Skeletal muscle tissue (tissue), 3 donors: ENCODE measurements at regions not wholly inside any gene's neighbourhood (a gene's known extent, or its start where the extent isn't known, plus 50 kb on each side); places are given as distances from the start of the nearest gene placed in this dataset.

Source experiments
- H3K27ac ChIP-seq: one replicate; pipeline ENCODE4 v1.7.0; 2013; ENCODE audit warnings: mild to moderate bottlenecking, low read depth, low read length, inconsistent platforms
- H3K27me3 ChIP-seq, 3 donors: one replicate each; pipeline ENCODE4 v1.7.0; 2013; ENCODE audit warnings: low read length in 3 of 3; ENCODE audit not compliant: control insufficient read depth in 3 of 3, insufficient read depth in 3 of 3
- H3K36me3 ChIP-seq, 3 donors: one replicate each; pipeline ENCODE4 v1.7.0; 2013; ENCODE audit warnings: low read length in 3 of 3; ENCODE audit not compliant: control insufficient read depth in 3 of 3, insufficient read depth in 3 of 3
- H3K4me1 ChIP-seq, 3 donors: one replicate each; pipeline ENCODE4 v1.7.0; 2013; ENCODE audit warnings: low read length in 3 of 3, mild to moderate bottlenecking in 3 of 3; ENCODE audit not compliant: control insufficient read depth in 3 of 3, insufficient read depth in 3 of 3
- H3K4me3 ChIP-seq, 3 donors: one replicate each; pipeline ENCODE4 v1.7.0; 2013; ENCODE audit warnings: low read length in 3 of 3
- H3K9ac ChIP-seq, 3 donors: one replicate each; pipeline ENCODE4 v1.7.0; 2013; ENCODE audit warnings: low read length in 3 of 3, mild to moderate bottlenecking in 3 of 3, moderate library complexity in 2 of 3, low read depth in 1 of 3
- H3K9me3 ChIP-seq, 3 donors: one replicate each; pipeline ENCODE4 v1.7.0; 2013; ENCODE audit warnings: low read length in 3 of 3; ENCODE audit not compliant: control insufficient read depth in 3 of 3
- donor health status: Osteomylitis.

DNA sequence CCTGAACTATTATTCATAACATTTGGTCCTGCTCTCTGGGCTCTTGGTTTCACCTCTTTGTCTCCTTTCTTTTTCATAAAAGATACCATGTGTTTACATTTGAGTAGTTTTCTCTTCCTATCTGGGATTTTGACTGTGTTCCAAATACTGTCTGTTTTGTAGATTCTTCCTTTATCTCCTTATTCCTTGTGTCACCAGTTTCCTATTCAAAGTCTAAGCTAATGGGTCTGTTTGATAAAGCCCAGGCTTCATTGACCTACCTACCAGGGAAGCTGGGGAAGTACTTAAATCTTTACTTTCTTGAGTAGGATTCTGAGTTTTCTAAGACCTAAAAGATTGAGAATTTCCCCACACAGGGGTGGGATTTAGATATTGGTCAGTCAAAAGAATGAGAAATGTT is 409.5 kb downstream of the RAPGEF2 start:
- Histone ChIP-seq H3K4me3 (no peak overlapping the region), H3K27ac (no peak overlapping the region), H3K36me3 (no peaks in the 10 kb centered on the region), H3K4me1 (no peaks in the 10 kb centered on the region), H3K9ac (no peak overlapping the region), H3K27me3 (peaks cover 0 to 2% (median 0%) of the 10 kb centered on the region in 3 donors), H3K9me3 (no peaks in the 10 kb centered on the region)

DNA sequence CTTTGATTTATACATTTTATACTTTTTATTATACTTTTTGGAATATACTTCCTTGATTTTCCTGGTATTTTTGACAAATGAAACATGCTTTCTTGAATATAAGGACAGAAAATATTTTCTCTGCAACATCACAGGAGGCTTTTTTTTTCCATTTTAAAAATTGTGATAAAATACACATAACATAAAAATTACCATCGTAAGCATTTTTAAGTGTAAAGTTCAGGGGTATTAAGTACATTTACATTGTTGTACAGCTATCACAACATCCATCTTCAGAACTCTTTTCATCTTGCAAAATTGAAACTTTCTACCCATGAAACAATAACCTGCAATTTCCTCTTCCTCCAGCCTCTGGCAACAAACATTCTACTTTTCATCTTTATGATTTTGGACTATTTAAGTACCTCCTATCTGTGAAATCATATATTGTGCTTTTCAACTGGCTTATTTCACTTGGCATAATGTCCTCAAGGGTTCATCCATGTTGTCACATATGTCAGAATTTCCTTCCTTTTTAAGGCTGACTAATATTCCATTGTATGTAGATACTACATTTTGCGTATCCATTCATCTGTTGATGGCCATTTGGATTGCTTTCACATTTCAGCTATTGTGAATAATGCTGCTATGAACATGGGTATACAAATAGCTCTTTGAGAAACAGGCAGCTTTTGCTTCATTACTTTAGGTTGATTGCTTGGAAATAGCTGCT is 412.6 kb downstream of the RAPGEF2 start:
- H3K4me1 ChIP-seq, result no peaks in the 10 kb centered on the region
- H3K36me3 ChIP-seq, result no peaks in the 10 kb centered on the region
- no peak overlapping the region for H3K9ac ChIP-seq
- H3K27ac ChIP-seq, result no peak overlapping the region
- H3K9me3 ChIP-seq, result no peaks in the 10 kb centered on the region
- no peak overlapping the region for H3K4me3 ChIP-seq
- peaks cover 0 to 2% (median 0%) of the 10 kb centered on the region in 3 donors for H3K27me3 ChIP-seq

DNA sequence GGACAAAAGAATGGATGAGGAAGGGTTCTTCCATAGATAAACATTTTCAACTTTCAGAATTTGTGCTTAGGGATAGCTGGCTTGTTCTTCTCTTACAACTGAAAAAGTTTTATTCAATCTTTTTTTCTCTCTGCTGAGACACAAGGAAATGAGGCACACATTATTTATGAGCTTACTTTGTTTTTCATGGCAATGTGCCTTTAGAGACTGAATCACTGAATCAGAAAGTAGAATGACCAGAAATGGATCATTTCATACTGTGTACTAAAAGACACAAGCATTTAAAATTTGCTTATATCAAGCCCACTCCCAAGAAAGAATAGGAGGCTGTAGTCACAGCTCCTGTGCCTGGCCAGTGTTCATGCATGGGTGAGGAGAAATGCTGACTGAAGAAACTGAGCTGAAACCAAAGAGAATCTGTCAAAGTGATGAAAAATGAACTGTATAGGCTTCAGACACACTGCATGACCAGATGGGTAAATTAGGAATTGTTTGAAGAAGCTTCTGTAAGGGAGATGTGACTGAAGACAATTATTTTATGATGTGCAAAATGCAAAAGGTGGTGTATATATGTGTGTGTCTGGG is 413.8 kb downstream of the RAPGEF2 start:
- Histone ChIP-seq H3K27ac (no peak overlapping the region), H3K9me3 (no peaks in the 10 kb centered on the region)

DNA sequence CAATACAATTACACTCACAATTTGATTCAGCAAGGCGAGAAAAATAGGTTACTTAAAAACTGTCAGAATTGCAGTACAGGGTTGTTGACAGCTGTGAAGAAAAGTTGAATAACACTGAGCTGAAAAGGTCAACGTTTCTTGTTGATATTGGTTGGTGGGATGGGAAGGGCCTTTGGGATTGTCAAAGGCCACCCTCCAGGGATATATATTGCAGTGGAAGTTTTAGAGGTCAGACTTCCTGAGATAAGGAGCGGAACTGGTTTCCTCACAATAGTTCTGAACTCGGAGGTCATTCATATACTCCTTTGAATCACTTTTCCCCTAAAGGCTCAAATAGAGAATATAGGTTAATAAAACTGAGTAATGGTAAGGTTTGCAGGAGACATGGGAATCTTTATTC is 417.2 kb downstream of the RAPGEF2 start:
- no peak overlapping the region for H3K4me3 ChIP-seq
- no peaks in the 10 kb centered on the region for H3K9me3 ChIP-seq
- H3K27ac ChIP-seq, result no peak overlapping the region

More for the DNA sequence above, 413.8 kb downstream of the RAPGEF2 start:
- Histone ChIP-seq H3K27me3 (peaks cover 0 to 2% (median 0%) of the 10 kb centered on the region in 3 donors), H3K36me3 (no peaks in the 10 kb centered on the region), H3K4me3 (no peak overlapping the region), H3K4me1 (no peaks in the 10 kb centered on the region), H3K9ac (no peak overlapping the region)

DNA sequence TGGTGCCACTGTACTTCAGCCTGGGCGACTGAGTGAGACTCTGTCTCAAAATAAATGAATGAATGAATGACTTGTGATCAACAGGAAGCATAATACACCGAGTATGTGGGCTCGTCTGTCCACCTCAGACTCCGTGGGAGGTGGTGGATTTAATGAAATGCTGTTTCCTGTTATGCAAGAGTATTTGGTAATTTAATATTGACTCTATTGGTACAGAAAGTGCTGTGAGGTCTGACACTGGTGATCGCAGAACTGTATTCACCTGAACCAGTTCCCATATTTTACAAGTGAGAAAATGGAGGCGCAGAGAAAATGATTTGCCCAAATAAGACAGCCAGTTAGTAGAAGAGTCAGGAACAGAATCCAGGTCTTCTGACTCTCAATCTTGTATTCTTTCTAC is 423.3 kb downstream of the RAPGEF2 start:
- Histone ChIP-seq H3K4me3 (no peak overlapping the region), H3K27me3 (no peaks in the 10 kb centered on the region), H3K4me1 (no peaks in the 10 kb centered on the region), H3K9me3 (no peaks in the 10 kb centered on the region), H3K36me3 (no peaks in the 10 kb centered on the region), H3K9ac (no peak overlapping the region), H3K27ac (no peak overlapping the region)

More for the DNA sequence above, 417.2 kb downstream of the RAPGEF2 start:
- H3K27me3 ChIP-seq, result peaks cover 0 to 2% (median 0%) of the 10 kb centered on the region in 3 donors
- no peaks in the 10 kb centered on the region for H3K4me1 ChIP-seq
- no peaks in the 10 kb centered on the region for H3K36me3 ChIP-seq
- no peak overlapping the region for H3K9ac ChIP-seq

DNA sequence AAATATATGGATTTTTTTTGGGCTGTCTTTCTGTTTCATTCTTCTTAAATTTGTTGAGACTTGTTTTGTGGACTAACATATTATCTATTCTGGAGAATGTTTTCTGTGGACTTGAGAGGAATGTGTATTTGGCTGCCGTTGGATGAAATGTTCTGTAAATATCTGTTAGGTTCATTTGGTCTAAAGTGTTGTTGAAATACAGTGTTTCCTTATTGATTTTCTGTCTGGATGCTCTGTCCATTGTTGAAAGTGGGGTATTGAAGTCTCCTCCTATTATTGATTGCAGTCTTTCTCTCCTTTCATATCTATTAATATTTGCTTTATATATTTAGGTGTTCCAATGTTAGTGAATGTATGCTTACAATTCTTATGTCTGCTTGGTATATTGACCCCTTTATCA is 431.8 kb downstream of the RAPGEF2 start:
- H3K27me3 ChIP-seq, result peaks cover 0 to 3% (median 0%) of the 10 kb centered on the region in 3 donors
- no peak overlapping the region for H3K4me3 ChIP-seq
- H3K9ac ChIP-seq, result no peak overlapping the region
- H3K27ac ChIP-seq, result no peak overlapping the region
- H3K36me3 ChIP-seq, result no peaks in the 10 kb centered on the region
- no peaks in the 10 kb centered on the region for H3K4me1 ChIP-seq
- H3K9me3 ChIP-seq, result peaks cover 2 to 3% (median 3%) of the 10 kb centered on the region in 3 donors

DNA sequence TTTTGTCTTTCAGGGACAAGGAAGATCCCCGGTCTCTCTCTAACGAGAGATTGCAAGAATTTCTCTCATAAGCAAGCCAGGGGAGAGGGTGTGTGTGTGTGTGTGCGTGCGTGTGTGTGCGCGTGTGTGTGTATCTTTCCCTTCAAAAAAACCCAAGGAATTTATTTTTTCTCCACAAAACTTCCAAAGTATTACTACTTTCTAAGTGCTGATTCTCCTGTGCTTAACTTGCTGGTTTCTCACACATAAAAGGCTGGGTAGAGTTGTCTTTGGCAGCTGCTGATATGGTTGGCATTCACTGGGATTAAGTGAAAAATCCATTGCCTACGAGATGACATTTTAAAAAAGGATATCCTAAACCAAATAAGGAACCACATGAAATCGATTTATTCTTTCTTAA is 435.7 kb downstream of the RAPGEF2 start:
- Histone ChIP-seq H3K9me3 (peaks cover 2 to 3% (median 3%) of the 10 kb centered on the region in 3 donors), H3K4me3 (no peak overlapping the region), H3K27ac (no peak overlapping the region), H3K4me1 (no peaks in the 10 kb centered on the region), H3K36me3 (no peaks in the 10 kb centered on the region), H3K9ac (no peak overlapping the region), H3K27me3 (peaks cover 0 to 11% (median 0%) of the 10 kb centered on the region in 3 donors)

DNA sequence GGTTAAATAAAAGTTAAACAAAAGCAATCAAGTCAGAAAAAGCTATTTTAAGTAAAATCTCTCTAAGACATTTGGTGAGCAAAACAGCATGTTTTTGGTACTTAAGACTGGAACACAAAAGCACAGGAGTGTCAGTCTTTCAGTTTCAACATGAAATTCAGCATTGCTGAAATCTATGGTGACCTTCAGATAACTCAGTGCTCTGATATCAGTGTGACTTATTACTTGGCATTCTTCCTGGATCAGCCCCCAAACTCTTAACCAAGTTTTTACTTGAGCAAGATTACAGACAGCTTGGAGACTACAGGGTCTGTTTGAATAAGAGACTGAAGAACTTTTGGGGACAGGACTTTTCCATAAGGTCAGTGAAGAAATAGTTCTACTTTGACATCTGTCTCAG is 437.2 kb downstream of the RAPGEF2 start:
- H3K27me3 ChIP-seq, result peaks cover 0 to 11% (median 0%) of the 10 kb centered on the region in 3 donors
- no peak overlapping the region for H3K4me3 ChIP-seq
- no peak overlapping the region for H3K9ac ChIP-seq
- no peak overlapping the region for H3K27ac ChIP-seq
- no peaks in the 10 kb centered on the region for H3K36me3 ChIP-seq
- no peaks in the 10 kb centered on the region for H3K4me1 ChIP-seq
- H3K9me3 ChIP-seq, result peaks cover 2 to 3% (median 3%) of the 10 kb centered on the region in 3 donors

DNA sequence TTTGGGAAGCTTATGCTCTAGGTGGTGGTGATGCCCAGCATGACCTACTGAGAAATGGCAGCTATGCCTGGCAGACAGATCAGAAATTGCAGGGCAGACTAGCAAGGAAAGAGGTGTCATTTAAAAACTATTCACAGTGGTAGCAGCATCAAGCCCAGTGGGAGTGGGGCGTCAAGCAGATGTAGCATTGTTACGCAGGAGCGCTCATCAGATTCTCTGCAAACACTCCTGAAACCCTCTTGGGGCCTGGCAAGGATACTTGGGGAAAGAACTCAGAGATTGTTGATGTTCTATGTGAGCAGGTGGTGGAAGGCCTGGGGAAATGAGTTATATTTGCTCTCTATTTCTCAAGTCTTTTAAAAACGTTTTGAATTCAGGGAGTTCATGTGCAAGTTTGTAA is 437.6 kb downstream of the RAPGEF2 start:
- Histone ChIP-seq H3K9ac (no peak overlapping the region), H3K36me3 (no peaks in the 10 kb centered on the region), H3K4me3 (no peak overlapping the region), H3K27me3 (peaks cover 0 to 11% (median 0%) of the 10 kb centered on the region in 3 donors), H3K9me3 (peaks cover 2 to 3% (median 3%) of the 10 kb centered on the region in 3 donors), H3K4me1 (no peaks in the 10 kb centered on the region), H3K27ac (no peak overlapping the region)

DNA sequence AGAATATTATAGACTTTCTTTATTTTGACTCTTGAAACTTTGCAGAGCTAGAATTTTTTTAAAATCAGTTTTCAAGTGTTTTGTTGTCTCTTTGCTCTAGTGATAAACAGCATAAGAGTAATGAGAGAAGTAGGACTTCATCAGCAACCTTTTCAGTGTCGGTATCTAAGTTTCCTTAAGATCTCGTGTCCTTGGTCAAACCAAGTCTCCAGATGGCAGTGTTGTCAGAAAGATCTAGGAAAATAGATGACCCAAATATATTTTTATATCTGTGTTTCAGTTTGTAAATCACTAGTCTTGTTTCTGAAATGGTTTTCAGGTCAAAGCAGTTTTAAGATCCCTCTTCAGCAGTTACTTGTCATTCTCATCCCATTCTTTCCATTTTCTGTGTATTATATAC is 438.3 kb downstream of the RAPGEF2 start:
- no peak overlapping the region for H3K27ac ChIP-seq
- peaks cover 0 to 11% (median 0%) of the 10 kb centered on the region in 3 donors for H3K27me3 ChIP-seq
- H3K9me3 ChIP-seq, result peaks cover 2 to 3% (median 3%) of the 10 kb centered on the region in 3 donors
- H3K4me3 ChIP-seq, result no peak overlapping the region
- no peaks in the 10 kb centered on the region for H3K4me1 ChIP-seq
- H3K9ac ChIP-seq, result no peak overlapping the region
- no peaks in the 10 kb centered on the region for H3K36me3 ChIP-seq
